ENCODE measurements at regions not wholly inside any gene's neighbourhood (a gene's known extent, or its start where the extent isn't known, plus 50 kb on each side); places are given as distances from the start of the nearest gene placed in this dataset.

GRCh38 chr6:14765106-14765505 is 480.8 kb upstream of the JARID2 start:
- TF ChIP-seq CTCF (conservative IDR thresholded peaks at IDR 0.05) = no peak
- H4K8ac ChIP-seq (replicated peaks; ENCODE audit: insufficient read length, low read depth, low read length) = no peak overlapping the region
- no peak overlapping the region for H2AK5ac ChIP-seq (ENCODE audit: insufficient read length, low read length)
- H3K36me3 Mint-ChIP-seq (ENCODE audit: insufficient read depth in 1 of 3, low read depth in 3 of 3) = no peaks in the 10 kb centered on the region; a peak in 1 of 7 replicates
- no peaks in the 10 kb centered on the region for H3K4me1 ChIP-seq (ENCODE audit: insufficient read depth, low read length)
- H3K27ac Mint-ChIP-seq = no peak overlapping the region
- no peak overlapping the region for H3K18ac ChIP-seq (ENCODE audit: insufficient read length, low read depth, low read length)
- no peaks in the 10 kb centered on the region for H3K27me3 ChIP-seq (ENCODE audit: insufficient read depth, low read length)
- H4K20me1 ChIP-seq (ENCODE audit: control insufficient read depth, insufficient read depth, insufficient read length) = no peaks in the 10 kb centered on the region
- H2AFZ ChIP-seq (ENCODE audit: low read length) = no peak overlapping the region
- no peak overlapping the region for H3K4me3 Mint-ChIP-seq
- no peaks in the 10 kb centered on the region for H3K79me2 ChIP-seq (ENCODE audit: insufficient read depth, low read length)
- no peak overlapping the region for H2BK20ac ChIP-seq (ENCODE audit: low read depth, low read length, poor library complexity, severe bottlenecking)
- H3K9me3 ChIP-seq (ENCODE audit: control insufficient read depth, low read depth, low read length) = no peaks in the 10 kb centered on the region
- H3K79me1 ChIP-seq (ENCODE audit: insufficient read depth, low read depth, low read length, poor library complexity, severe bottlenecking) = no peaks in the 10 kb centered on the region
- no CpG with 5 or more reads among the region's 6 CpGs for WGBS (ENCODE audit: extremely low coverage, insufficient read length, low lambda C conversion rate)
- H2BK12ac ChIP-seq (ENCODE audit: insufficient read length, low read depth, low read length) = no peak overlapping the region
- H4K91ac ChIP-seq (ENCODE audit: insufficient read length, low read depth, low read length) = no peak overlapping the region
- DNase-seq = no peak
- H2BK5ac ChIP-seq (ENCODE audit: insufficient read length, low read length) = no peak overlapping the region
- no peaks in the 10 kb centered on the region for H3K23me2 ChIP-seq (ENCODE audit: insufficient read length, low read depth, low read length, poor library complexity, severe bottlenecking)
- peaks cover 6 to 8% of the 10 kb centered on the region in 2 experiments; a peak in 2 of 4 replicates for H3K4me1 Mint-ChIP-seq
- no peak overlapping the region for H2BK120ac ChIP-seq (ENCODE audit: low read depth, low read length, poor library complexity, severe bottlenecking)
- no peak overlapping the region for H3K4me2 ChIP-seq (ENCODE audit: insufficient read depth, insufficient read length, low read length)
- no peak overlapping the region for H2BK15ac ChIP-seq (ENCODE audit: low read depth, low read length)
- no peak overlapping the region for H3T11ph ChIP-seq (ENCODE audit: low read length)
- no peaks in the 10 kb centered on the region; a peak in 1 of 5 replicates for H3K9me3 Mint-ChIP-seq
- no peak overlapping the region for H3K56ac ChIP-seq (ENCODE audit: insufficient read length, low read depth, low read length)
- no peak overlapping the region for H3K9ac ChIP-seq (ENCODE audit: extremely low read depth, insufficient read length, low read length)
- H3K27ac ChIP-seq (ENCODE audit: insufficient read length, low read depth, low read length) = no peak overlapping the region
- H3K27me3 Mint-ChIP-seq (ENCODE audit: low read depth) = no peaks in the 10 kb centered on the region
- no peak overlapping the region for H3K4ac ChIP-seq (ENCODE audit: low read depth, low read length)
- H4K5ac ChIP-seq (ENCODE audit: insufficient read length, low read depth, low read length) = no peak overlapping the region
- H3K23ac ChIP-seq (ENCODE audit: insufficient read length, low read depth, low read length) = no peak overlapping the region
- no peak overlapping the region for H3K14ac ChIP-seq (ENCODE audit: insufficient read depth, low read length)
